Activated CD4-positive, alpha-beta T cell treated with anti-CD3 and anti-CD28 coated beads, Interleukin-10, Interleukin-2, amounts not matched to agents 100 ng/mL and 50 ng/mL, durations not matched to agents 16 hours and 8 hours (primary cell): ENCODE measurements at regions not wholly inside any gene's neighbourhood (a gene's known extent, or its start where the extent isn't known, plus 50 kb on each side); places are given as distances from the start of the nearest gene placed in this dataset.

ENCODE experiments used
- DNase-seq: peaks from one replicate; pipeline ENCODE4 v3.0.0-alpha.2; 2020

GRCh38 chr6:134117409-134117808 lies 65.0 kb upstream of the SLC2A12 start:
- DNase-seq, result peak; percentile 5

GRCh38 chr6:134115715-134116074 lies 63.3 kb upstream of the SLC2A12 start:
- no peak for DNase-seq

DNA sequence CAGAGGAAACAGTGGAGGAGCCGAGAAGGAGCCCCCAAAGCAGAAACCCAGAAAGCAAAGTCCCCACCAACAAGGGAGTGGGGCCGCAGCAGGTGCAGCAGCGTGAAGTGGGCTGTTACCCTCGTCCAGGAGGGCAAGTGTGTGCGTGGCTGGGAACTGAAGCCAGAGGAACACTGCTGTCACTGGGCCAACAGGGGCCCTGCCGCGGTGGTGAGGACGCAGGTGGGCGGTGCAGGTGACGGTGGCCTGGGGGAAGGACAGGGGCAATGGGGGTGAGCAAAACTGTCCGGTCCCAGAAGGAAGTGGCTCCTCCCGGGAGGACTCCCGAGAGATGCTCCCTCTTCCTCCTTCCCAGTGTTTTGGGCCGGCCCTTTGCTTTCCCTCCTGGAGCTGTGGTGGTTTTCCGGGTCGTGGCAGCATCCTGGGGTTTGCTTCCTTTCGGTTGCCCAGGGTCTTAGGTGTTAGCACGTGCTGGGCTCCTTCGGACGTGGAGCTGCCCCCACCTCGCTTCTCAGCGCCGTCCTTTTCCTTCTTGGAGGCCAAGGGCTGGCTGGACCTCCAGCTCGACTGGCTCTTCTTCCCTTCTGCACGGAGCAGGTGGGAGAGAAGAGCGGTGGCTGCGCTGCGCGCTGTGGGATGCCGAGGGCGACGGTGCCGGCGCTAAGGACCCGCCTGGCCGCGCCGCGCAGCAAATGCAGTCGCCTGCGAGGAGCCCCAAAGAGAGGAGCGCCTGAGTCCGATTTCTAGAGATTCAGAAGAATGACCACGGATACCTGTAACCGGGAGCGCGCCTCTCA lies 62.7 kb upstream of the SLC2A12 start:
- DNase-seq, result no peak

DNA sequence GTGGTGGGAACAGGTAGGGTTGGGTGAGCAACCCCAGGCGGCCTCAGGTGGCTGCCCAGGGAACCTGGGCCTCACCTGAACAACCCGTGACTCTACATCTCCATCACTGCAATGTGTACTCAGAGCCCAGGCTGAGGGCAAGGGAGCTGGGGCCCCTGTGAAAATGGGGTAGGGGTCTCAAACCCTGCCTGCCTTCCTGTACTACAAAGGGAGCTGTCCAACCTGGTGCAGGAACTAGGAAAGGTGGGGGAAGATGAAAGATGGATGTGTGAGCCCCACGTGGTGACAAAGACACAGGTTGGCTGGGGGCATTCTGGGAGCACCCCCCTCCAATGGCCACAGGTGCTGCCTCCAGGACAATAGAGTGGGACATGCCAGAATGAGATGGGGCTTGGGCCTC lies 62.1 kb upstream of the SLC2A12 start:
- DNase-seq, result no peak

- DNase-seq, result no peak
Observed at GRCh38 chr6:134111726-134112125, 59.3 kb upstream of the SLC2A12 start.

DNA sequence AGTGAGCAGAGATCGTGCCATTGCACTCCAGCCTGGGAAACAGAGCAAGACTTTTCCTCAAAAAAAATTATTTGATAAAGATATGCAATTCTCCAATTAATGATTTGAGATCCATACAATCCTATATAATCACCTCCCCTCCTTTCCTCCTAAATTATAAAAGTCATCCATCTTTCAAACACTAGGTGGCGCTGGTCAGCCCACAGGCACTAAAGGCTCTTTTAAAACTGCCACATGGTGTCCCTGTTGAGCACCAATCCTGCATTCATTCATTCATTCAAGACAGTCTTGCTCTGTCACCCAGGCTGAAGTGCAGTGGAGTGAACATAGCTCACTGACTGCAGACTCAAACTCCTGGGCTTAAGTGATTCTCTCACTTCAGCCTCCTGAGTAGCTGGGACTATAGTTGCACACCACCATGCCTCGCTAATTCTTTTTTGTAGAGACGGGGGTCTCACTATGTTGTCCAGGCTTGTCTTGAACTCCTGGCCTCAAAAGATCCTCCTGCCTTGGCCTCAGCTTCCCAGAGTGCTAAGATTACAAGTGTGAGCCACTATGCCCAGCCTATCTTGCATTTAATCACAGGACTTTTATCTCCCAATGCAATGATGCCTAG lies 58.7 kb upstream of the SLC2A12 start:
- DNase-seq, result peak; percentile 73

DNA sequence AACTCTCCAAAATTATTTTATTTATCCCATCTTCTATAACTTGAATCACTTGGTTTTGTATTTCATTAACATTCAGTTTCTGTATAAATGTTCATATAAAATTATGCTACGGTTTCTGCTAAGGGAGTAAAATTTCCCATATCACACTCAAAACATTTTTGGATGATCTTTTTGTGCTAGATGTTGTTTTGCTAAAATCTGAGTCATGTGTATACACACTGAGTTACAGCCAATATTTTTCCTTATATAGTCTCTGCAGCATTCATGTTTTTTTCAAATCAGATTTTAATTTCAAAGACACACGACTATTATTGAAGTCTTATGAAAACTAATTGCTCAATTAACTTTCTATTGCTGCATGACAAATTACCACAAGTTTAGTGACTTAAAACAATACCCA lies 54.3 kb upstream of the SLC2A12 start:
- DNase-seq, result no peak

DNA sequence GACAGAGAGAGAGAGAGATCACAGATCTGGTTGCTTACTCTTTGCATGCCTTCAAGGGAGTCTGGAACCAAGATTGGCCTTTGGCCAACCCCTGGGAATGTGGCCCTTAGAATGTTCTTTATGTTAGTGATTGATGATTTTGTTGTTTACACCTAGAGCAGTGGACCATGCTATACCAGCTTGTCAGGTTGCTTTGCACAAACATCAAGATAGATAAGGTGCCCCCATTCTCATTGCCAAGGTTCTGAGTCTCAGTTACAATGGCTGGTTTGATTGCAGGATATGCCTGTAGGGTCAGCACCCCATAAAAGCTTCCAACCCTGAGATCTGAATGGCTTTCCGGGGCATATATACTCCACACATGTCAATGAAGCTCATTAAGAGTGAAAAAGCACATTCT lies 53.5 kb upstream of the SLC2A12 start:
- no peak for DNase-seq

DNA sequence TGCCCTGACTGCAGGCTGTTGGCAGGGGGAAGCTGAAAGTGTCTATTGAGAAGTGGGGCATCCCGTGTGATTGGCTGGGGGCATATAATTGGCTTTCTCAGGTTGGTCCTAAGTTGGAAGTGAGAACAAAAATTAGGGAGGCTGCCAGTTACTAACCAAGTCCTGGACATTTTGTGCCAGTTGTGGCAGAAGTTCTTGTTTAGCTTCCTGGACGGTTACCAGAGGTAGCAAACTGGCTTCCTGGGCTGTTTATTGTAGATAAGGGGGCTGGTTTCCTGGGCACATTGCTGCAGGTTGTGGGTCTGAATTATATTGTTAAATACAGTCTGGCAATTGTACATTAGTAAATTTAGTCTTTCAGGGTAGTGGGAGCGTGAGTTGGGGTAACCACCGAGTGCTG lies 50.6 kb upstream of the SLC2A12 start:
- no peak for DNase-seq
